ENCODE measurements at regions not wholly inside any gene's neighbourhood (a gene's known extent, or its start where the extent isn't known, plus 50 kb on each side); places are given as distances from the start of the nearest gene placed in this dataset.

GRCh38 chr6:23905133-23905815 is 220.7 kb upstream of the NRSN1 start:
- no peaks in the 10 kb centered on the region for H3K36me3 ChIP-seq (ENCODE audit: control insufficient read depth in 1 of 2, insufficient read depth in 2 of 2, low read length in 2 of 2)
- no peak overlapping the region for H3K4me3 ChIP-seq (replicated peaks in 1 of 2; ENCODE audit: low read depth in 1 of 2, low read length in 2 of 2)
- TF ChIP-seq MAX (IDR thresholded peaks at IDR 0.05) (no peak), CBX3 (IDR thresholded peaks at IDR 0.05; ENCODE audit: low read depth) (no peak), ZNF274 (IDR thresholded peaks at IDR 0.05; ENCODE audit: low read depth, low read length) (no peak), TCF7L2 (IDR thresholded peaks at IDR 0.05; ENCODE audit: borderline replicate concordance, extremely low read depth, insufficient read depth, insufficient read length) (no peak), EZH2phosphoT487 (IDR thresholded peaks at IDR 0.05; ENCODE audit: borderline replicate concordance) (no peak), RAD21 (IDR thresholded peaks at IDR 0.05; ENCODE audit: low read depth) (no peak), POLR2AphosphoS5 (IDR thresholded peaks at IDR 0.05; ENCODE audit: low read depth, low read length) (no peak), ELF1 (IDR thresholded peaks at IDR 0.05; ENCODE audit: borderline replicate concordance, low read depth) (no peak)
- TF ChIP-seq, protein P1, sequence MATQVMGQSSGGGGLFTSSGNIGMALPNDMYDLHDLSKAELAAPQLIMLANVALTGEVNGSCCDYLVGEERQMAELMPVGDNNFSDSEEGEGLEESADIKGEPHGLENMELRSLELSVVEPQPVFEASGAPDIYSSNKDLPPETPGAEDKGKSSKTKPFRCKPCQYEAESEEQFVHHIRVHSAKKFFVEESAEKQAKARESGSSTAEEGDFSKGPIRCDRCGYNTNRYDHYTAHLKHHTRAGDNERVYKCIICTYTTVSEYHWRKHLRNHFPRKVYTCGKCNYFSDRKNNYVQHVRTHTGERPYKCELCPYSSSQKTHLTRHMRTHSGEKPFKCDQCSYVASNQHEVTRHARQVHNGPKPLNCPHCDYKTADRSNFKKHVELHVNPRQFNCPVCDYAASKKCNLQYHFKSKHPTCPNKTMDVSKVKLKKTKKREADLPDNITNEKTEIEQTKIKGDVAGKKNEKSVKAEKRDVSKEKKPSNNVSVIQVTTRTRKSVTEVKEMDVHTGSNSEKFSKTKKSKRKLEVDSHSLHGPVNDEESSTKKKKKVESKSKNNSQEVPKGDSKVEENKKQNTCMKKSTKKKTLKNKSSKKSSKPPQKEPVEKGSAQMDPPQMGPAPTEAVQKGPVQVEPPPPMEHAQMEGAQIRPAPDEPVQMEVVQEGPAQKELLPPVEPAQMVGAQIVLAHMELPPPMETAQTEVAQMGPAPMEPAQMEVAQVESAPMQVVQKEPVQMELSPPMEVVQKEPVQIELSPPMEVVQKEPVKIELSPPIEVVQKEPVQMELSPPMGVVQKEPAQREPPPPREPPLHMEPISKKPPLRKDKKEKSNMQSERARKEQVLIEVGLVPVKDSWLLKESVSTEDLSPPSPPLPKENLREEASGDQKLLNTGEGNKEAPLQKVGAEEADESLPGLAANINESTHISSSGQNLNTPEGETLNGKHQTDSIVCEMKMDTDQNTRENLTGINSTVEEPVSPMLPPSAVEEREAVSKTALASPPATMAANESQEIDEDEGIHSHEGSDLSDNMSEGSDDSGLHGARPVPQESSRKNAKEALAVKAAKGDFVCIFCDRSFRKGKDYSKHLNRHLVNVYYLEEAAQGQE (IDR thresholded peaks at IDR 0.05; ENCODE audit: low read depth), result no peak
- no peaks in the 10 kb centered on the region; a peak in 1 of 4 replicates for H3K9me3 ChIP-seq (ENCODE audit: control insufficient read depth in 1 of 2, insufficient read depth in 1 of 2, low read depth in 1 of 2, low read length in 2 of 2)
- H3K79me2 ChIP-seq (ENCODE audit: insufficient read depth, low read length), result no peaks in the 10 kb centered on the region
- no peaks in the 10 kb centered on the region for H3K4me1 ChIP-seq (ENCODE audit: control insufficient read depth in 1 of 2, insufficient read depth in 2 of 2, low read length in 2 of 2)
- H2AFZ ChIP-seq (ENCODE audit: low read depth, low read length, poor library complexity, severe bottlenecking), result no peak overlapping the region
- no TSS peak for BruUV-seq (replicated peaks)
- ATAC-seq (no peak), DNase-seq (ENCODE audit: low read depth, low spot score) (no peak)
- no peak overlapping the region for H3K9ac ChIP-seq (ENCODE audit: low read length)
- intact Hi-C loops (cut with micrococcal nuclease), result no loop called here
- no peak overlapping the region for H3K4me2 ChIP-seq (ENCODE audit: low read length)
- no peaks in the 10 kb centered on the region for H3K9me2 ChIP-seq (ENCODE audit: insufficient read depth)
- ChIA-PET POLR2A (no interaction called here), RAD21 (ENCODE audit: low non-redundant PET in 1 of 2, low total read pairs in 2 of 2, uncharacterized antibody in 2 of 2, unreplicated experiment in 2 of 2) (no interaction called here), CTCF (no interaction called here)
- H3K27ac ChIP-seq (ENCODE audit: low read depth, low read length), result no peak overlapping the region
- no peaks in the 10 kb centered on the region for H4K20me1 ChIP-seq (ENCODE audit: insufficient read depth)
- no peaks in the 10 kb centered on the region for H3K27me3 ChIP-seq (ENCODE audit: insufficient read depth, low read length)
